Ecto neural progenitor cell (in vitro differentiated cells): ENCODE measurements at regions not wholly inside any gene's neighbourhood (a gene's known extent, or its start where the extent isn't known, plus 50 kb on each side); places are given as distances from the start of the nearest gene placed in this dataset.
"Not testable (repeated sequence)": the region's sequence is repeated elsewhere in the genome, so short reads cannot be mapped to it uniquely, and the experiment has no call there.

ENCODE experiments used
- DNase-seq: peaks from one replicate; pipeline ENCODE4 v3.0.0-alpha.2; 2018; ENCODE audit warnings: low spot score

- no peak for DNase-seq
Measured at GRCh38 chr10:9036711-9037204, 982.3 kb downstream of the GATA3 start.

DNA sequence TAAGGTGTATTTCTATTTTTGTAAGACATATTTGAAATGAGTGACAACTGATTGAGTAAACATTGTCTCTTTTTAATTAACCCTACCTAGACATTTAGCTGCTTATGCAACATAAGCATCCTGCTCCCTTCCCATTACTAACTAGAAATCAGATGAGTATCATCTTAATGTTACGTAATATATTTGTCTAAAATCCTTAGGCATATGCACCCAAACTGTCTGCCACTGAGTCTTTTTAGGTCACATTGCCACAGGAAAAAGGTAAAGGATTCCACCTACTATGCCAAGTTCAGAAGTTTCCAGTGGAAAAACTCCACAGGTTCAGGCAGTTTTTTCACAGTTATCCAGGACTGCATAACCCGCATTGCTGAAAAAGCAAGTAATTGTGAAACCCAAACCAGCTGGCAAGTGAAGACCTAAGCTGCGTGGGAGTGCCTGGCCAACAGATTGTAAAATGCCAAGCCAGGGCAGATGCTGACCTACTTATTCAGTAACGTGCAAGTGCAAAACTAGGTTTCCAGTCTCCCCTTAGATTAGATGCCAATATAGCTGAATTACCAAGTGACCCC, 983.7 kb downstream of the GATA3 start:
- no peak for DNase-seq

DNA sequence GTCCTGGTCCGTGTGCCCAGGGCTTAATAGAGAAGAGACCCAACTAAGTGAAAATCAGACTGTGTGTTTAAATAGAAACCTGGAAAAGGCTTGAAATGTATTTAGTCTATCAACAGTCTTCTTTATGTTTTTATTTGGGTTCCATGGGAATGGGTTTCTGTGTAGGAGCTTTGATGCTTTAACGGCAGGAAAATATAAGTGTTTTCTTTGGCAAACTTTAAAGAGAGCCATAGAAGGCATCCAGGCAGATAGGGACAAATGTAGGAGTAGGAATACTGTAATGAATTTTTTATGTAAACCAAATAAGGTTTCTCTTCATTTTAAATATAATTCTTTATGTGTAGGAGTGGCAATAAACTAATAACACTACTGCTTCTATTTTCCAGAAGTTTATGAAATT, 989.0 kb downstream of the GATA3 start:
- DNase-seq: no peak

- no peak for DNase-seq
Measured at GRCh38 chr10:9045311-9045710, 990.8 kb downstream of the GATA3 start.

DNA sequence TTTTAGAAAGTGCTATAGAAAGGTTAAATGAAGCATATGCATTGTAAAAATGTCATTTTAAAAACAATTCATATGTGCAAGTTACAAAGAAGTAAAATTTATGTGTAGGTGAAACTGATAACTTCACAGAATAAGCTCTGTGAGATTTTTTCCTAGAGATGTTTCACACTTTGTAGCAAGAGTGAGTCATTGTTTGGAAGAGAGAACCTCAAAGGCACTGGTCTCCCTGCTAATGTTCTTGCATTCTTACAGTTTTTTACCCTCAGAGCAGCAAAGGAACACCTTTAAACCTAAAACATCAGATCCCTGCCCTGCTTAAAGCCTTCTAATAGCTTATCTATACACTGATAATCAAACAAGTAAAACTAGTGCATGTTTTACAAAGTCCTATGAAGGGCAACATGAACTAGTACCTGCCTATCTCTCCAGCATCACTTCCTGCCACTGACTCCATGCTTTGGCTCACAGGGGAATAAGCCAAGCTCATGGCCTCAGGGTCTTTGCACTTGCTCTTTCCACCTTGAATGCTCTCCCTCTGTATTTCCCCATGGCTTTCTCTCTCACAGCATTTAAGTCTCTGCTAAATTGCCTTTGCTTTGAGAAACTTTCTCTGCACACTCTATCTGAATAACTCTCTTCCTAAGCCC, 997.0 kb downstream of the GATA3 start:
- DNase-seq: no peak

DNA sequence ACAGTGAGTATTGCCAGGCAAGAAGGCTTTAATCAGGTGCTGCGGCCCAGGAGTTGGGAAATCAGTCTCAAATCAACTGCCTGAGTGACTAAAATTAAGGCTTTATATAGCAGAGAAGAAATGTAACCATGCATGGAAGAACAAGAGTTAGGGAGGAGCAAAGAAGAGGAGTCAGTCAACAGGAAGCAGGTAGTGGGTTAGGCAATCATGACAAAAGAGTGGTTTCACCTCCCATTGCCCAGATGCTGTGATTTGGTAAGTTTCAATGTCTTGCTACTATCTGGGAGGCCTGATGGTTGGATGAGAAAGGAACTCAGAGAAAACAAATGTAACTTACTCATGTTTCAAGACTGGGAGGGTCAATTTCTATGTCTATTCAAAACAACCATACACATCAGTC, 998.3 kb downstream of the GATA3 start:
- no peak for DNase-seq

DNA sequence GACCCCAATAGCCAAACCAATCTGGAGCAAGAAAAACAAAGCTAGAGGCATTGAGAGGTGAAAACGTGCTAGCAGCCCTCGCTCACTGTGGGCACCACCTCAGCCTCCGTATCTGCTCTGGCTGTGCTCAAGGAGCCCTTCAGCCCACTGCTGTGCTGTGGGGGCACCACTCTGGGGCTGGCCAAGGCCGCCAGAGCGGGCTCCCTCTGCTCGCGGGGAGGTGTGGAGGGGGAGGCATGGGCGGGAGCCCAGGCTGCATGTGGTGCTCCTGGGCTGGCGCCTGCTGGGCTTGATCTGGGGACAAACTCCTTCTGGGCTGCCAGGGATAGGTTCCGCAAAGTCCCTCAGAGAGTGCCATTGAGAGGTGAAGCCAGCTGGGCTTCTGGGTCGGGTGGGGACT, 1002.0 kb downstream of the GATA3 start:
- no peak for DNase-seq

DNA sequence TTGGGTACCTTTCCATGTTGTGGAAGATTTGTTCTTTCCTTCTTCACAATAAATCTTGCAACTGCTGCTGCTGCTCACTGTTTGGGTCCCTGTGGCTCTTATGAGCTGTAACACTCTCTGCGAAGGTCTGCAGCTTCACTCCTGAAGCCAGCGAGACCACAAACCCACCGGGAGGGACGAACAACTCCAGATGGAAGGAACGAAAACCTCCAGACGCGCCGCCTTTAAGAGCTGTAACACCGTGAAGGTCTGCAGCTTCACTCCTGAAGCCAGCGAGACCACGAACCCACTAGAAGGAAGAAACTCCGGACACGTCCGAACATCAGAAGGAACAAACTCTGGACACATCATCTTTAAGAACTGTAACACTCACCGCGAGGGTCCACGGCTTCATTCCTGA, 1002.8 kb downstream of the GATA3 start:
- not testable (repeated sequence) for DNase-seq

DNA sequence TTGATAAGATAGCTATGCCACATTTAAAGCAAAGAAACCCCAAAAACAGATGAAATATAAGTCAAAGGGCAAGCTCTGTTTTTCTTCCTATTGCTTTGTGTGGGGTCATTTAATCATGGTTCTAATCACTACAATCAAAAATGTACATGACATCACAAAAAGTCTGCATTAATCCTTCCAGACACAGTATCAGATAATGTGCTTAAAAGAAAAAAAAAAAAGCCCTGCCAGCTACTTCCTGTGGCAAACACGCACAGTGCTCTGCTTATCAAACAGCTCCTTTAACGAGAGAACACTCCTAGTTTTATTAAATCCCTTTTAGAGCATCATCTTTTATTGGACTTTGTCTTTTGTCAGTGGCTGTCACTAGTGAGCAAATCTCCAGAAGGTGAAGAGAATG, 1005.8 kb downstream of the GATA3 start:
- no peak for DNase-seq

- no peak for DNase-seq
Measured at GRCh38 chr10:9061871-9062270, 1007.4 kb downstream of the GATA3 start.

GRCh38 chr10:9066152-9066551, 1011.7 kb downstream of the GATA3 start:
- DNase-seq: no peak

- DNase-seq: no peak
Measured at GRCh38 chr10:9068003-9068402, 1013.5 kb downstream of the GATA3 start.

- DNase-seq: no peak
Measured at GRCh38 chr10:9069136-9069535, 1014.6 kb downstream of the GATA3 start.

- no peak for DNase-seq
Measured at GRCh38 chr10:9075420-9075819, 1020.9 kb downstream of the GATA3 start.

DNA sequence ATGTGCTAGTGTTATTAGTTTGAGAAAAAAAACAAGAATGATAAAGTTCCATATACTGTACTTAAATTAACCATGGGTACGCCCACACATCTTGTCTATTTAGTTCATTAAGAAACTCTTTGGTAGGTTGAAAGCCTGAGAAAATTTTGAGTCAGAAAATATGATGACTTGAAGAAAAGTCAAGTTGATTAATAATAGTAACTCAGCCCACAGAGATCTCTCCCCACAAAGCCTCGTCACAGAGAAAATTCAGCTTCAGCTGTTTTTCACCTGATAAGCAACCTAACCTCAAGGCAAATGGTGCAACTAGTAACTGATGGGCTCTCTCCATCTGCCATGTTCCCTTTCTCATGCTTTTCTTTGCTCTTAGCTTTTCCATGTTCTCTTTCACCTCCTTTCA, 1021.6 kb downstream of the GATA3 start:
- DNase-seq: no peak

DNA sequence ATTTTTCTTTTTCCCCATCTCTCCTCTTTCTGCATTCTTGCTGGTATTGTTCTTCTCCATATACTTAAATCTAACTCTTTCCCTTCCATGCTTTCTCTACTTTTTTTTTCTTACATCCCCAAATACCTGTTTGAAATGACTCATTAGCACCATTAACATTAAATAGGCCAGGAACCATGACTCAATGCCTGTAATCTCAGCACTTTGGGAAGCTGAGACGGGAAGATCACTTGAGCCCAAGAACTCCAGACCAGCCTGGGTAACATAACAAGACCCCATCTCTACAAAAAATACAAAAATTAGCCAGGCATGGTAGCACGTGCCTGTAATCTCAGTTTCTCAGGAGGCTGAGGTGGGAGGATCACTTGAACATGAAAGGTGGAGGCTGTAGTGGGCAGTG, 1026.8 kb downstream of the GATA3 start:
- DNase-seq: no peak

DNA sequence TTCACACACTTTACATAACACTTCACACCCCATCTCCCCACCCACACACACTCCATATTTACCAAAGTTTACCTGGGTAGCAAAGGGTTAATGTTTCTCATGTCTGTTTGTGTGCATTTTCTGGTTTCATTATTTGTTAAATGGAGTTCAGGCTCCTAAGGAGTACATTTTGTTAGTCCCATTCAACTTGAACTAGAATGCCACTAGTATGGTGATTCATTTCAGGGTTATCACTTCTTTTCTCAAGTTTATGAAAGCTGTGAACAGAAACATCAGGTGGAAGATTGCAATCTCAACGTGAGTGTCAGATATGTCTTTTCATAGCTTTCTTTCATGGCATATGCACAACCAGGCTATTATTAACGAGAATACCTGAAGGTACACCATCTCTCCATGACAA, 1027.5 kb downstream of the GATA3 start:
- DNase-seq: no peak

DNA sequence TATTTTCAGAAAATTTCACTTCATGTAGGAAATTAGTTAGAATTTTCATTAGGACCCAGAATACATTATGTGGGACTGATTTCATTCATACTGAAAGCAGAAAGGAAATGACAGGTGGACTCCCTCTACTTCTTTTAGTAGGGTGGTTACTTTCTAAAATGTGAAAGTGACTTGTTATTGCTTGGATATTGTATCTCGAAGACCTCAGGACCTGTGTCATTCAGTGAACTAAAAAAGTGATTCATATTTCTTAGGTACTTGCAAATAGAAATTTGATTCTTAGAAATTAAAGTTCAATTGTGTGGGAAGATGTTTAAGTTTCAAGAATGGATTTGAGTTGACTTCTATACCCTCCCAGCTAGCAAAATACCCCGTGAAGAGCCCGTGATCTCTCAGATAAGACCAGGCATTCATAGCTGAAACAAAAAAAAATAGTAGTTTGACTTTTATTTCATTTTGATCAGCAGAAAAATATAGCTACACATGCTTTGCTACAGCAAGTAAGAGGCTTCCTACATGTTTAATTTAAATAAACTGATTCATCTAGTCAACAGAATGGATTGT, 1037.1 kb downstream of the GATA3 start:
- no peak for DNase-seq

DNA sequence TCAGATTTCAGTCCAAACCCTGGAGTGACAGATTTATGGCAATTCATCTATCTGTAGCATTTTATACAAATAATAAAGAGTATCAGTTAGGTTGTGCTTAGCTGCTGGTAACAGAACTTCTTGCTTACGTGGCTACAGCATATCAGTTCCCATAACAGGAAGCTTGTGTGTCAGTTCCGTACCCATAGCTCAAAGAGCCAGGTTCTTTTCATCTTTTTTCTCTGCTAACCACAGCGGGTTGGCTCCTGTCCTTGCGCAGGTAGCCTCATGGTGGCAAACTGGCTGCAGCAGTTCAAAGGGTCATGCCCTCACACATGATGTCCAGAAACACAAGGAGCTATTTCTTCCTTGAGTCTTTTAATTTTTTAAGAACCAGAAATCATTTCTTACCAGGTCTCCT, 1041.8 kb downstream of the GATA3 start:
- no peak for DNase-seq

- DNase-seq: no peak
Measured at GRCh38 chr10:9097206-9097990, 1042.9 kb downstream of the GATA3 start.

DNA sequence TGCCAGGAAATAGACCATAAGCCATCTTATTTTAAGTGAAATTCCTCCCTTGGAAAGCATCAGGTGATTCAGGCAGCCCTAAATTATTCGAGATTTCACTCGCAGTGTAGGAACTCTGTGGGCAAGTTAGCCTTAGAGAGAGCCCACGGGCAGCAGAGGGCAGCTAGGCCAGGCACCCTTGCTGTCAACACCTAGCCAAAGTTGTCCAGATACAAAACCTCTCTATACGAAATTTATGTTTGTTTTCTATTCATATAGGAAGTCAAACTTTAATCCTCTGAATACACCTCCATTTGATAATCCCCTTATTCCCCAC, 1043.5 kb downstream of the GATA3 start:
- DNase-seq: no peak

- no peak for DNase-seq
Measured at GRCh38 chr10:9102026-9102425, 1047.5 kb downstream of the GATA3 start.

DNA sequence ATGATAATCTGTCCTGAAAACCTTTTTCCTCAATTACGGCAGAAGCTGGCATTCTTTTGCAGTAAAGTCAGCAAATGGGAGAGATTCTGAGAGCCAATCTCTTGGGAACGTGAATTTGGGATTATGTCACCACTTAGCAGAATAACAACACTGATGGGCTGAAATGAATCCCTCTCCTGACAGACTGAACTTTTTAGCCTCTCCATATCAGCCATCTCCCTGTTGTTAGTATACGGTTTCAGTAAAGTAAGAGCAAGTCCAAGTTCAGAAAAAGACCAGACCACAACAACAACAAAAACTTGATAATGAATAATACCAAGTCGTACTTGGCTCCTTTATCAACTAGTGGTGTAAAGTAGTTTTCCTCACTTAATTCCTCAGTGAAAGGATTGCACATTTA, 1048.8 kb downstream of the GATA3 start:
- DNase-seq: no peak
